ENCODE measurements at regions not wholly inside any gene's neighbourhood (a gene's known extent, or its start where the extent isn't known, plus 50 kb on each side); places are given as distances from the start of the nearest gene placed in this dataset.
"Not testable (repeated sequence)": the region's sequence is repeated elsewhere in the genome, so short reads cannot be mapped to it uniquely, and the experiment has no call there.

GRCh38 chr3:106103383-106103782, 234.6 kb upstream of the CBLB start:
- no peak for ATAC-seq
- Mint-ChIP-seq H3K27ac (no peak overlapping the region), H3K4me3 (no peak overlapping the region), H3K4me1 (no peaks in the 10 kb centered on the region), H3K27me3 (no peaks in the 10 kb centered on the region), H3K36me3 (ENCODE audit: low read depth) (no peaks in the 10 kb centered on the region)
- no peak for DNase-seq
- no peaks in the 10 kb centered on the region for H3K9me3 ChIP-seq (ENCODE audit: control insufficient read depth, low read length, poor library complexity, severe bottlenecking)

GRCh38 chr3:106104078-106104477, 235.3 kb upstream of the CBLB start:
- peaks cover 3% of the 10 kb centered on the region for H3K4me1 Mint-ChIP-seq
- DNase-seq = no peak
- H3K27ac Mint-ChIP-seq = no peak overlapping the region
- ATAC-seq = no peak
- no peaks in the 10 kb centered on the region for H3K27me3 Mint-ChIP-seq
- no peak overlapping the region for H3K4me3 Mint-ChIP-seq
- no peaks in the 10 kb centered on the region for H3K36me3 Mint-ChIP-seq (ENCODE audit: low read depth)
- no peaks in the 10 kb centered on the region for H3K9me3 ChIP-seq (ENCODE audit: control insufficient read depth, low read length, poor library complexity, severe bottlenecking)

GRCh38 chr3:106108925-106109324, 240.1 kb upstream of the CBLB start:
- ATAC-seq = no peak
- H3K27ac Mint-ChIP-seq = no peak overlapping the region
- H3K36me3 Mint-ChIP-seq (ENCODE audit: low read depth) = no peaks in the 10 kb centered on the region
- H3K4me3 Mint-ChIP-seq = no peak overlapping the region
- H3K4me1 Mint-ChIP-seq = peaks cover 8% of the 10 kb centered on the region
- DNase-seq = no peak
- no peaks in the 10 kb centered on the region for H3K9me3 ChIP-seq (ENCODE audit: control insufficient read depth, low read length, poor library complexity, severe bottlenecking)
- no peaks in the 10 kb centered on the region for H3K27me3 Mint-ChIP-seq

- H3K36me3 Mint-ChIP-seq (ENCODE audit: low read depth); H3K27ac Mint-ChIP-seq; H3K4me1 Mint-ChIP-seq: not testable (repeated sequence)
These were observed 243.7 kb upstream of the CBLB start for GRCh38 chr3:106112561-106112960.

DNA sequence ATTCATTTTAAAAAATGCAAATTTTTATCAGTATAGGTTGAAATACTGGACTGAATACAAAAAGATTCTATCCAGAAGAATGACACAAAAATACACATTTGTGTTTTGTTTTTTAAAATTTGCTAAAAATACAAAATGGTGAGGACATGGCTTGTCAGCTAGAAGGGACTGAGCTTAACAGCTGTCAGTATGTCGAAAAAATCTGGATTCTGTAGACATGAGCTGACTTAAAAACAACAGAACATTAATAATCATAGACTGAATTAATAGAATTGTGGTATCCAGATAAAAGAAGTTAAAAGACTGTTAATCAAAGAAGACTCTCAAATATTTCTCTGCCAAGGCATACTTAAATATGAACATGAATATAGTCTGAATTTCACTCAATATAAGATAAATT, 244.9 kb upstream of the CBLB start:
- Mint-ChIP-seq H3K27me3 (no peaks in the 10 kb centered on the region), H3K27ac (no peak overlapping the region), H3K4me1 (peaks cover 7% of the 10 kb centered on the region), H3K36me3 (ENCODE audit: low read depth) (no peaks in the 10 kb centered on the region), H3K4me3 (no peak overlapping the region)
- DNase-seq (no peak), ATAC-seq (no peak)
- H3K9me3 ChIP-seq (ENCODE audit: control insufficient read depth, low read length, poor library complexity, severe bottlenecking) = no peaks in the 10 kb centered on the region

More at GRCh38 chr3:106112561-106112960, 243.7 kb upstream of the CBLB start:
- H3K9me3 ChIP-seq (ENCODE audit: control insufficient read depth, low read length, poor library complexity, severe bottlenecking); DNase-seq; H3K27me3 Mint-ChIP-seq; ATAC-seq; H3K4me3 Mint-ChIP-seq: not testable (repeated sequence)

DNA sequence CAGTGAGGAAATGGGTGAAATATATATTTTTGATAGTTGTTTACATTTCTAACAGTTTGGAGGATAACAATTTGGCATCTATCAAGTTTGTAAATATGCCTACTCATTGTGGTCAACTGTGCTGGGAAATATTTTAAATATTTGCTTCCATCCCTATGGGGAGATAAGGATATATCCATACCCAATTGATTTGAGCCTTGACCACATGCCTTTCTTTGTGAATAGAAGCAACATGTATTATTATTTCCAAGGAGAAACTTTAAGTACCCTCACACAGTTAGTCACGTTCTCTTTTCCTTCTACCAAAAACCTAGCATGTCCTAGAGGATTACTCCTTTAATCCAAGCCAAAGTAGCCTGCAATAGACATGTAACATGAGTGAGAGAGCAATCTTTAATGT, 245.4 kb upstream of the CBLB start:
- H3K27ac Mint-ChIP-seq = no peak overlapping the region
- no peaks in the 10 kb centered on the region for H3K36me3 Mint-ChIP-seq (ENCODE audit: low read depth)
- DNase-seq = no peak
- no peaks in the 10 kb centered on the region for H3K27me3 Mint-ChIP-seq
- H3K4me1 Mint-ChIP-seq = peaks cover 5% of the 10 kb centered on the region
- no peak for ATAC-seq
- H3K9me3 ChIP-seq (ENCODE audit: control insufficient read depth, low read length, poor library complexity, severe bottlenecking) = no peaks in the 10 kb centered on the region
- no peak overlapping the region for H3K4me3 Mint-ChIP-seq

GRCh38 chr3:106114848-106115247, 246.0 kb upstream of the CBLB start:
- H3K4me1 Mint-ChIP-seq = no peaks in the 10 kb centered on the region
- no peaks in the 10 kb centered on the region for H3K36me3 Mint-ChIP-seq (ENCODE audit: low read depth)
- DNase-seq (no peak), ATAC-seq (no peak)
- no peaks in the 10 kb centered on the region for H3K27me3 Mint-ChIP-seq
- no peak overlapping the region for H3K4me3 Mint-ChIP-seq
- H3K9me3 ChIP-seq (ENCODE audit: control insufficient read depth, low read length, poor library complexity, severe bottlenecking) = no peaks in the 10 kb centered on the region
- no peak overlapping the region for H3K27ac Mint-ChIP-seq

- Mint-ChIP-seq H3K4me3 (no peak overlapping the region), H3K4me1 (no peaks in the 10 kb centered on the region), H3K27me3 (no peaks in the 10 kb centered on the region), H3K36me3 (ENCODE audit: low read depth) (no peaks in the 10 kb centered on the region), H3K27ac (no peak overlapping the region)
- ATAC-seq = no peak
- no peaks in the 10 kb centered on the region for H3K9me3 ChIP-seq (ENCODE audit: control insufficient read depth, low read length, poor library complexity, severe bottlenecking)
- DNase-seq = no peak
These were observed 246.7 kb upstream of the CBLB start for GRCh38 chr3:106115557-106115956.

- H3K27ac Mint-ChIP-seq = peak overlapping the region; percentile 67
- H3K4me1 Mint-ChIP-seq = no peaks in the 10 kb centered on the region
- ATAC-seq = no peak
- no peak overlapping the region for H3K4me3 Mint-ChIP-seq
- no peak for DNase-seq
- H3K9me3 ChIP-seq (ENCODE audit: control insufficient read depth, low read length, poor library complexity, severe bottlenecking) = no peaks in the 10 kb centered on the region
- no peaks in the 10 kb centered on the region for H3K27me3 Mint-ChIP-seq
- no peaks in the 10 kb centered on the region for H3K36me3 Mint-ChIP-seq (ENCODE audit: low read depth)
These were observed 248.1 kb upstream of the CBLB start for GRCh38 chr3:106116733-106117489.

GRCh38 chr3:106117490-106117858, 248.7 kb upstream of the CBLB start:
- H3K4me3 Mint-ChIP-seq = no peak overlapping the region
- no peaks in the 10 kb centered on the region for H3K4me1 Mint-ChIP-seq
- H3K9me3 ChIP-seq (ENCODE audit: control insufficient read depth, low read length, poor library complexity, severe bottlenecking) = no peaks in the 10 kb centered on the region
- ATAC-seq (no peak), DNase-seq (no peak)
- no peaks in the 10 kb centered on the region for H3K27me3 Mint-ChIP-seq
- H3K27ac Mint-ChIP-seq = no peak overlapping the region
- no peaks in the 10 kb centered on the region for H3K36me3 Mint-ChIP-seq (ENCODE audit: low read depth)

DNA sequence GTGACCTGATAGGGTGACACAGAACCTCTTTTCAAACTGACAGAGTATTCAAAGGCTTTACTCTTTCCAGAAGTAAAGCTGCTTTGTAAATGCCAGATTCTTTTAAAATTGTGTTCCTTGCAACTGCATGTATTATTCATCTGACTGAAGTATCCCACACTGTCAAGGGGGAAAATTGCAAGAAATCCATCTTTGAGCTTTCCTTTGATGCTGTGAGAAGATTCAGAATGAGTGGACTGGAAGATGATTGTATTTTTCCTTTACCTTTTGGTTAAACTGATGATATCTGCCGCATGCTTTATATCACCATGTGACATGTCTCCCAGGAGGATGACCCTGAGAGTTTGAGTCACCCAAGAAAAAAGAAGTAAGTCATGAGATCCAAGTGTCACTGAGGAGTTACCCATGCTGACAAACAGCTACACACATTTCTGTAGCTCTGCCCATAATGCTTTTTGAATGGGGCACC, 250.8 kb upstream of the CBLB start:
- Mint-ChIP-seq H3K27me3 (peaks cover 2% of the 10 kb centered on the region), H3K27ac (peak overlapping the region; percentile 16), H3K4me3 (no peak overlapping the region), H3K36me3 (ENCODE audit: low read depth) (no peaks in the 10 kb centered on the region), H3K4me1 (no peaks in the 10 kb centered on the region)
- no peaks in the 10 kb centered on the region for H3K9me3 ChIP-seq (ENCODE audit: control insufficient read depth, low read length, poor library complexity, severe bottlenecking)
- ATAC-seq (no peak), DNase-seq (no peak)

GRCh38 chr3:106120356-106120755, 251.5 kb upstream of the CBLB start:
- no peaks in the 10 kb centered on the region for H3K4me1 Mint-ChIP-seq
- no peaks in the 10 kb centered on the region for H3K9me3 ChIP-seq (ENCODE audit: control insufficient read depth, low read length, poor library complexity, severe bottlenecking)
- DNase-seq (no peak), ATAC-seq (no peak)
- H3K27ac Mint-ChIP-seq = no peak overlapping the region
- H3K27me3 Mint-ChIP-seq = peaks cover 5% of the 10 kb centered on the region
- H3K36me3 Mint-ChIP-seq (ENCODE audit: low read depth) = no peaks in the 10 kb centered on the region
- no peak overlapping the region for H3K4me3 Mint-ChIP-seq

DNA sequence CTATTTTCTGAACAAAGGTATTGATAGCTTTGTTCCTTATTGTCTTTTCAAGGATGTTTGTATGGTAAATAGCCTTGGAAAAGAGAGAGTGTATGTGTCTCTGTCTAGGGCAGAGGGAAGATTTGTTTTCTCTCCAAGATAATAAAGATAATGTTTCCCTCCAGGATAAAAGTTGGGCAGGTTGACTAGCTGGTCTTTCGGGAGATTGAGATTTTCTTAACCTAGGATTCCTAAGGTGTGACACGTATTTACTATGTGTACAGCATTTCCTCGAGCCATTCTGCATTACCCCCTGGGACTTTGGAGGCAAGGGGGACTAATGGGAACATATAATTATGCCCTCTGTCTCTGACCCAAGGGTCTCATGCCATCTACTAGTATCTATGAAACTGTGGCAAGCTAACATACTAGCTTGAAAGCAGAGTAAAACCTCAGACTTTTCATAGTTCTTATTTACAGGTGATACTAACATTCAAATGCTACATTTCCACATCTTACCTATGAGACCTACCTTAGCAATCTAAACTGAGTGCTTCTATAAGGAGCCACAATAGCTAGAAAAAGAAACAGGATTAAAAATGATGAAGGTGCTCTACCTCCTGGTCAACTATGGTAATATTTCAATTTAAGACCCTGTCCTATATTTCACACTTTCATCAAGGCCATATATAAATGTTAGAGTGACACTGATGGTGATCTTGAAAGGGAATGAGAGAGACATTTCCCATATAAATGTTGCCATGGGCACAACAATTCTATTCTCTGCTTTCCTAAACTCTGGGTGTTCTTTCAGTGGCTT, 252.9 kb upstream of the CBLB start:
- DNase-seq = no peak
- Mint-ChIP-seq H3K4me1 (no peaks in the 10 kb centered on the region), H3K4me3 (no peak overlapping the region), H3K36me3 (ENCODE audit: low read depth) (no peaks in the 10 kb centered on the region), H3K27me3 (peaks cover 5% of the 10 kb centered on the region), H3K27ac (no peak overlapping the region)
- no peak for ATAC-seq
- H3K9me3 ChIP-seq (ENCODE audit: control insufficient read depth, low read length, poor library complexity, severe bottlenecking) = no peaks in the 10 kb centered on the region

GRCh38 chr3:106124818-106125217, 256.0 kb upstream of the CBLB start:
- H3K27me3 Mint-ChIP-seq = peaks cover 5% of the 10 kb centered on the region
- peaks cover under 1% of the 10 kb centered on the region for H3K4me1 Mint-ChIP-seq
- ATAC-seq (no peak), DNase-seq (no peak)
- no peaks in the 10 kb centered on the region for H3K36me3 Mint-ChIP-seq (ENCODE audit: low read depth)
- no peaks in the 10 kb centered on the region for H3K9me3 ChIP-seq (ENCODE audit: control insufficient read depth, low read length, poor library complexity, severe bottlenecking)
- H3K4me3 Mint-ChIP-seq = no peak overlapping the region
- H3K27ac Mint-ChIP-seq = no peak overlapping the region
